Mucosa of descending colon (tissue), 3 donors: ENCODE measurements at regions not wholly inside any gene's neighbourhood (a gene's known extent, or its start where the extent isn't known, plus 50 kb on each side); places are given as distances from the start of the nearest gene placed in this dataset.

Experiments used
- ATAC-seq: fragments of 200-7000 bp; cut with Tn5 transposase; one replicate; pipeline ENCODE4 v1.9.1; 2020; ENCODE audit warnings: mild to moderate bottlenecking, moderate library complexity
- DNase-seq, 3 donors: peaks; one replicate each; pipeline ENCODE4 v3.0.0-alpha.2; 2020
- H3K36me3 ChIP-seq: fragments of 200-600 bp; one replicate; pipeline ENCODE4 v1.8.0; 2021; ENCODE audit warnings: low read depth, mild to moderate bottlenecking
- H3K4me1 ChIP-seq: fragments of 200-600 bp; one replicate; pipeline ENCODE4 v1.8.0; 2021; ENCODE audit warnings: low read depth, mild to moderate bottlenecking
- H3K4me3 ChIP-seq: fragments of 200-600 bp; one replicate; pipeline ENCODE4 v1.8.0; 2021; ENCODE audit warnings: mild to moderate bottlenecking
- H3K9me3 ChIP-seq: fragments of 200-600 bp; one replicate; pipeline ENCODE4 v1.8.0; 2021; ENCODE audit warnings: mild to moderate bottlenecking
- CTCF ChIP-seq: fragments of 200-600 bp; IDR thresholded peaks from one replicate; pipeline ENCODE4 v1.8.0; 2022; ENCODE audit warnings: antibody characterized with exemption, mild to moderate bottlenecking
- intact Hi-C, 2 donors: fragments of 100-400 bp; cut with DNase I in 1 of 2; cut with micrococcal nuclease in 1 of 2; formaldehyde crosslinking; loops; one replicate each; pipeline versions ENCODE4 v1.11.0 to v1.11.1; 2022; cut with DNase I, micrococcal nuclease
- donor health status: DM: no; HTN: no; CAD: no; lungs with moderate emphysema.
- donor health status: DM: no; HTN: no; CAD: no.
- donor health status: DM: no; HTN: yes; CAD: no.

DNA sequence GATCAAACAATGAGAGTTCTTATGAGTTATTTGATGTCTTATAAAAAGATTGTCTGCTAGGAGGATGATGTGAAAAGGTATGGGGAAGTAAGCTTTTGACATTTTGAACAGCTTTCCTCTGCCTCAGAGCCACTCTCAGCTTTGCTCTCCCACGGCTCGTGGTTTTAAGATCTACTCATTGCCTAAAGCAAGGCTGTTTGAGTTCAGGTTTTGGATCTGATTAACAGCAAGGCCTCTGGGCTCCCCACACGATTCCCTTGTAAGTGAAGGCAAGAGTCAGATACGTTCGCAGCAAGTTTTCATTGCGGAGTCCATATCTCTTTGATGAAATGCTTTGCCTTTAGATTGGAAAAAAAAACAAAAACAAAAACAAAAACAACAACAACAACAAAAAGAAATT is 515.0 kb upstream of the SALL1 start:
- no peak for ATAC-seq
- H3K9me3 ChIP-seq, result no peaks in the 10 kb centered on the region

DNA sequence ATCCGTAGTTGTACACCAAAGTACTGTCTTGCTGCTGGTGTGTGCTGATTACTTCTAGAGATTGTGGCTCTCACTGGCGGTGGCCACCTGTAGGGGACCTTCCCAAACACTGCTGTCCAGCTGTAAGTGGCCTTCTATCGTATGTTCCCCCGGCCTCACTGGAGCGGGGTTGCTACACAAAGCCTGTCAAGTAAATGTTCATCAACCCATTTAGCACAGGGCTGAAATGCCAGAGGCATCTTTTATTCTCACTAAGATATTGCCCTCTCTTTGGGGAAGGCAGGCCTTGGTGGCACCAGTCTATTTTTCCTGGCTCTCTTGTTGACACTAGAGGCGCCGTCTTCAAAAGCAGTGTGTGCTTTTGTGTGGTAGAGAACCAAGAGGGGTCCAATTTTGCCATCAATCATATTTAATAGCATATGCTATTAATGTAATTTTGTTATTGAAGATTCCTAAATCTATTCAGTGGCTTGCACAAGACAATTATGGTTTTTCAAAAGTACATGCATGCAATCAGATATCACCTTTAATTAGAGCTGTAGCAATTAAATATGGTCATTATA is 514.4 kb upstream of the SALL1 start:
- ATAC-seq, result no peak
- TF ChIP-seq CTCF, result no peak

More for the DNA sequence above, 515.0 kb upstream of the SALL1 start:
- no peaks in the 10 kb centered on the region for H3K36me3 ChIP-seq
- H3K4me3 ChIP-seq, result no peak overlapping the region
- intact Hi-C loops, result no loop called here
- no peak for DNase-seq
- no peak for TF ChIP-seq CTCF
- no peaks in the 10 kb centered on the region for H3K4me1 ChIP-seq

GRCh38 chr16:51658531-51658930 is 507.5 kb upstream of the SALL1 start:
- intact Hi-C loops, result no loop called here
- Histone ChIP-seq H3K36me3 (no peaks in the 10 kb centered on the region), H3K4me1 (no peaks in the 10 kb centered on the region), H3K4me3 (no peak overlapping the region), H3K9me3 (no peaks in the 10 kb centered on the region)
- ATAC-seq (no peak), DNase-seq (no peak)
- no peak for TF ChIP-seq CTCF

More for the DNA sequence above, 514.4 kb upstream of the SALL1 start:
- H3K4me3 ChIP-seq, result no peak overlapping the region
- H3K9me3 ChIP-seq, result no peaks in the 10 kb centered on the region
- H3K36me3 ChIP-seq, result no peaks in the 10 kb centered on the region
- no peaks in the 10 kb centered on the region for H3K4me1 ChIP-seq
- no peak for DNase-seq
- intact Hi-C loops, result no loop called here

DNA sequence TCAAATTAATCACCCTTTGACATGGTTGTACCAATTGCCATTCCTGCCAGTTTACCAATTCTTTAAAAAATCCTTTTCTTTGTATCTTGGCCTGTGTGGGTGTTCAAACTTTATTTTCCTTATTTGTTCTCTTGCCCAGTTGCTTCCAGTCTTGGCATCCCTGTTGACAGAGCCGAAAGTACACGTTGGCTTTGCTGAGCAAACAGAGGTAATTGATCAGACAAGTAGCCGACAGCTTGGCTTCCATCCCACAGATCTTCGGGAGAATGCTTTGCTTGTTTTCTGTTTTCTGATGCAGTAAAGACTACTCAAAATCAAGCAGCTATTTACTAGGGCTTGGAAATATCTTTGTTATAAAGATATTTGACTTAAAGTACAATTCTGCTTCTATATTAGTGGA is 506.8 kb upstream of the SALL1 start:
- H3K4me3 ChIP-seq, result no peak overlapping the region
- DNase-seq (no peak), ATAC-seq (no peak)
- no peaks in the 10 kb centered on the region for H3K9me3 ChIP-seq
- intact Hi-C loops, result no loop called here
- H3K4me1 ChIP-seq, result no peaks in the 10 kb centered on the region
- TF ChIP-seq CTCF, result no peak
- H3K36me3 ChIP-seq, result no peaks in the 10 kb centered on the region

DNA sequence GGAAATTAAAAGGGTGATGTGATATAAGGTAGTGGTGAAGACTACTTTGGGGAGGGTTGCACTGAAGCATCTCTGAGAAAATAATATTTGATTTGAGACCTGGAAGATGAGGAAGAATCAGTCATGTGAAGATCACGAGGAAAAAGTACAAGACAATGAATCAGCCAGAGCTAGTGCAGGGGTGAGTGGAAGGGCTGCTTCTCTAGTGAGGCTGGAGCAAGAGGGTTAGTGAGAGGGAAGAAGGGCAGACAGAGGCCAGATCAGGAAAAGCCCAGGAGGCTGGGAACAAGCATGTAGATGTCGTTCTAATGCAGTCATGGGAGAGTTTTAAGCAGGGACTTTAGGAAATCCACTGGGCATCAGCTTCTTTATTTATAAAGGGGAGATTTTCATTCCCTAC is 504.2 kb upstream of the SALL1 start:
- no peak overlapping the region for H3K4me3 ChIP-seq
- intact Hi-C loops, result no loop called here
- H3K4me1 ChIP-seq, result no peaks in the 10 kb centered on the region
- TF ChIP-seq CTCF, result no peak
- no peaks in the 10 kb centered on the region for H3K9me3 ChIP-seq
- no peaks in the 10 kb centered on the region for H3K36me3 ChIP-seq
- DNase-seq (no peak), ATAC-seq (no peak)

GRCh38 chr16:51651061-51651466 is 500.0 kb upstream of the SALL1 start:
- TF ChIP-seq CTCF, result no peak
- DNase-seq (no peak), ATAC-seq (no peak)
- no peak overlapping the region for H3K4me3 ChIP-seq
- no peaks in the 10 kb centered on the region for H3K36me3 ChIP-seq
- intact Hi-C loops, result no loop called here
- H3K9me3 ChIP-seq, result no peaks in the 10 kb centered on the region
- H3K4me1 ChIP-seq, result no peaks in the 10 kb centered on the region
